ENCODE measurements at regions not wholly inside any gene's neighbourhood (a gene's known extent, or its start where the extent isn't known, plus 50 kb on each side); places are given as distances from the start of the nearest gene placed in this dataset.
"Not testable (repeated sequence)": the region's sequence is repeated elsewhere in the genome, so short reads cannot be mapped to it uniquely, and the experiment has no call there.

DNA sequence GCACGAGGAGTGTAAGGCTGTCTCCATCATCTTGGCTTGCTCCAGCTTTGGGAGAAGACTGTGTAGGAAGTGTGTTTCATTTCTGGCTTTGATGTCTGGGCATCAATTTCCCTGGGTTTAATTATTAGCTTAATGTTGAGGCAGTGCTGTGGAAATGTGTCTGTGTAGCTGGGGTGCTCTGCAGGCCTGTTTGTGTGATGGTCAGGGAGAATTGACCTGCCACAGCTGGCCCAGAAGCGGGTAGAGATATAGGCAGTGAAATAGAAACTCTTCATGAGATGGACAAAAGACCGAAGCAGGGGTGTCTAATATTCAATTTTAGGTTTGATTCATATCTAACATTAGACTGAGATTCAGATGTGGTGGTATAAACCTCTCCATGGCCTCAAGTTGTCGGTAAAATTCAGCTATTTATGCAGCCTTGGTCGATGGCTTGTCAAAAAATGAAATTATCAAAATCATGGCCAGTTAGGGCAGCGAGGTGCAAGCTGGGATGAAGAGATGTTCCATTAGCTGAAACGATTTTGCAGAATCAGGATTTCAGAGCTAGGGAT lies 95.3 kb upstream of the SNX9 start:
- H3K27ac ChIP-seq (ENCODE audit: low read length): no peak overlapping the region
- no peaks in the 10 kb centered on the region for H3K36me3 ChIP-seq (ENCODE audit: control insufficient read depth in 1 of 2, insufficient read depth in 2 of 2, low read length in 2 of 2)
- H3K9me3 ChIP-seq (ENCODE audit: control insufficient read depth in 1 of 2, low read length in 2 of 2): peaks cover 0 to 8% of the 10 kb centered on the region in 2 donors
- no peaks in the 10 kb centered on the region for H3K27me3 ChIP-seq (ENCODE audit: low read depth, low read length)
- no peak overlapping the region for H3K4me3 ChIP-seq (ENCODE audit: low read depth in 1 of 2, low read length in 2 of 2)
- H3K4me1 ChIP-seq (ENCODE audit: control insufficient read depth in 1 of 2, insufficient read depth in 2 of 2, low read length in 2 of 2): peaks cover 0 to 4% of the 10 kb centered on the region in 2 donors

DNA sequence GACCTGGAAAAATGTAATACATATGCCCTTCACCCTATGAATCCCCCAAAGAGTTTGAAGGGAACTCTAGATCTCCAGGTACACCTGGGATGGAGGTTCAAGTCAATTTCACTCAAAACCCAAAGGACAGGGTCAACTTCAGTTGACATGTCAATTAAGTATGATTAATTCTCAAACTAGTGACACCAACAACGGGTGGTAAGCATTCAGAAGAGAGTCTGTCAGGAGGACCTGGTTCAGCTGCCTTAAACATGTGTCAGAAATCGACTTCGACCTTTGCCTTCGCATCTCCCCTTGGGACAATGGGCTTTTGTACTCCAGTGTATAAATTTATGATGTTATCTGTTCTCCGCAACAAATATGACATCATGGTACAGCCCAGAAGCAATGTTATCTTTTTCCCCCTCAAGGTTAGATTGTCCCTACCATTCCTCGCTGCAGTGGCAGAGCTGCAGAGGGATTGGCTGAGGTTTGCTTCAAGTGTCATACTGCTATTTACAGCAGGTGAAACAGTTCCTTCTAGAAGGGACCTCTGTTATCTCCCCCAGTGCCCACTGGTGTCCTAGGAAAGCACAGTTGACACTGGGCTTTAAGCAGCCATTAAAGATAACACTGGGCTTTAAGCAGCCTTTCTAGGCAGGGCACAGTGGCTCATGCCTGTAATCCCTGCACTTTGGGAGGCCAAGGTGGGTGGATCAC lies 94.7 kb upstream of the SNX9 start:
- H3K4me3 ChIP-seq (ENCODE audit: low read depth in 1 of 2, low read length in 2 of 2): no peak overlapping the region
- H3K27me3 ChIP-seq (ENCODE audit: low read depth, low read length): no peaks in the 10 kb centered on the region
- H3K4me1 ChIP-seq (ENCODE audit: control insufficient read depth in 1 of 2, insufficient read depth in 2 of 2, low read length in 2 of 2): peaks cover 0 to 4% of the 10 kb centered on the region in 2 donors
- H3K27ac ChIP-seq (ENCODE audit: low read length): no peak overlapping the region
- H3K9me3 ChIP-seq (ENCODE audit: control insufficient read depth in 1 of 2, low read length in 2 of 2): peaks cover 0 to 8% of the 10 kb centered on the region in 2 donors
- no peaks in the 10 kb centered on the region for H3K36me3 ChIP-seq (ENCODE audit: control insufficient read depth in 1 of 2, insufficient read depth in 2 of 2, low read length in 2 of 2)

DNA sequence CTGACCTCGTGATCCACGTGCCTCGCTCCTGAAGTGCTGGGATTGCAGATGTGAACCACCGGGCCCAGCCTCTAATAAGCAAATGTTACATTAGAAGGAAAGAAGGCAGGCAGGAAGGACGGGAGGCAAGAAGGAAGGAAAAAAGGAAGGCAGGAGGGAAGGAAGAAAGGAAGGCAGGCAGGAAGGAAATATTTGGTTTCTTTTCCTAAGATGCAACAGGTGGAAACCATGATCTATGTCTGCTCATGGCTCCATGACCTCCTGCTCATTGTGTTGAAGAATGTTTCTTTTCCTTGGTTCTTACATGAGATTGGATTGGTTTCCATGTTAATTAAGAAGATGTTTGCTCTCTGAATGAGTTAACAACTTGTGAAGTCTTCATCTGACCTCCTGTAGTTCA lies 91.8 kb upstream of the SNX9 start:
- Histone ChIP-seq H3K4me1 (ENCODE audit: control insufficient read depth in 1 of 2, insufficient read depth in 2 of 2, low read length in 2 of 2) (peaks cover 0 to 4% of the 10 kb centered on the region in 2 donors), H3K27me3 (ENCODE audit: low read depth, low read length) (no peaks in the 10 kb centered on the region), H3K9me3 (ENCODE audit: control insufficient read depth in 1 of 2, low read length in 2 of 2) (no peaks in the 10 kb centered on the region), H3K36me3 (ENCODE audit: control insufficient read depth in 1 of 2, insufficient read depth in 2 of 2, low read length in 2 of 2) (no peaks in the 10 kb centered on the region), H3K27ac (ENCODE audit: low read length) (no peak overlapping the region), H3K4me3 (ENCODE audit: low read depth in 1 of 2, low read length in 2 of 2) (no peak overlapping the region)

DNA sequence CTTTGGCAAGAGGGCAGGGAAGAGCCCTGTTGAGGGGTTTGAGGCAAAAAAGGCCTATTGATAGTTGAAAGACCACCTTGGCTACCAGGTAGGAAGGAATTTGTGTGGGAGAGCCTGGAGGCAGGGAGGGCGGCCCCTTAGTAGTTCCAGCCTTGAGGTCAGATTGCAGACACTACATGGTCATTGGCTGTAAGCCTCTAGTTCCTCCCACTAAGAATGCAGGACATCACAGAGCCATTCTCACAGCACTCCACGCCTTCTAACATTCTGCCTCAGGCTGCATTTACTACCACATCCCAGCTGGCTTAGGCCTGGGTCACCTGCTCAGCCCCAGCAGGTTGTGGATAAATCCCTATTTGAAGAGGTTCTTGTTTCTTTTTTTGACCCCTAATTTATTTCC lies 91.0 kb upstream of the SNX9 start:
- Histone ChIP-seq H3K4me1 (ENCODE audit: control insufficient read depth in 1 of 2, insufficient read depth in 2 of 2, low read length in 2 of 2) (peaks cover 0 to 4% of the 10 kb centered on the region in 2 donors), H3K4me3 (ENCODE audit: low read depth in 1 of 2, low read length in 2 of 2) (no peak overlapping the region), H3K36me3 (ENCODE audit: control insufficient read depth in 1 of 2, insufficient read depth in 2 of 2, low read length in 2 of 2) (no peaks in the 10 kb centered on the region), H3K27ac (ENCODE audit: low read length) (no peak overlapping the region), H3K9me3 (ENCODE audit: control insufficient read depth in 1 of 2, low read length in 2 of 2) (no peaks in the 10 kb centered on the region), H3K27me3 (ENCODE audit: low read depth, low read length) (no peaks in the 10 kb centered on the region)

DNA sequence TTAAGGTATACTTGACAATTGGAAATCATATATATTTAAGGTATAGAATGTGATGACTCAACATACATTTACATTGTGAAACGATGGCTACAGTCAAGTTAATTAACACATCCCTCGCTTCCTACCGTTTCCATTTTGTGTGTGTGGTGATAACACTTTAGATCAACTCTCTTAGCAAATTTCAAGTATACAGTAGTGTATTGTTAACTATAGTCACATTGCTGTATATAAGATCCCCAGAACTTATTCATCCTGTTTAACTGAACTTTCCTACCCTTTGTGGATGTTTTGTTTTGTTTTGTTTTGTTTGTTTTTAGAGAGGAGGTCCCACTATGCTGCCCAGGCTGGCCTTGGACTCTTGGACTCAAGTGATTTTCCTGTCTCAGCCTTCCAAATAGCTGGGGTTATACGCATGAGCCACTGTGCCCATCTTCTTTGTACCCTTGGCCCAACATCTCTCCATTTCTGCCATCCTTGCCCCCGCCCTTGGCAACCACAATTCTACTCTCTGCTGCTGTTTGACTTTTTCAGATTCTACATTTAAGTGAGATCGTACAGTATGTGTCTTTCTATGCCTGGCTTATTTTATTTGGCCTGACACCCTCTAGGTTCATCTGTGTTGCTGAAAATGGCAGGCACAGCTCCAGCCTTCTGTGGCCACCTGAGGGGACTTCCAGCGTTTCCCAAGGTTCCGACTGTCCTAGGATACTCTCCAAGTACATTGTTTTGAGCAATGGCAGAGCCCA lies 90.5 kb upstream of the SNX9 start:
- Histone ChIP-seq H3K4me1 (ENCODE audit: control insufficient read depth in 1 of 2, insufficient read depth in 2 of 2, low read length in 2 of 2) (peaks cover 0 to 2% of the 10 kb centered on the region in 2 donors), H3K36me3 (ENCODE audit: control insufficient read depth in 1 of 2, insufficient read depth in 2 of 2, low read length in 2 of 2) (no peaks in the 10 kb centered on the region), H3K27ac (ENCODE audit: low read length) (no peak overlapping the region), H3K27me3 (ENCODE audit: low read depth, low read length) (no peaks in the 10 kb centered on the region), H3K4me3 (ENCODE audit: low read depth in 1 of 2, low read length in 2 of 2) (no peak overlapping the region), H3K9me3 (ENCODE audit: control insufficient read depth in 1 of 2, low read length in 2 of 2) (no peaks in the 10 kb centered on the region)

DNA sequence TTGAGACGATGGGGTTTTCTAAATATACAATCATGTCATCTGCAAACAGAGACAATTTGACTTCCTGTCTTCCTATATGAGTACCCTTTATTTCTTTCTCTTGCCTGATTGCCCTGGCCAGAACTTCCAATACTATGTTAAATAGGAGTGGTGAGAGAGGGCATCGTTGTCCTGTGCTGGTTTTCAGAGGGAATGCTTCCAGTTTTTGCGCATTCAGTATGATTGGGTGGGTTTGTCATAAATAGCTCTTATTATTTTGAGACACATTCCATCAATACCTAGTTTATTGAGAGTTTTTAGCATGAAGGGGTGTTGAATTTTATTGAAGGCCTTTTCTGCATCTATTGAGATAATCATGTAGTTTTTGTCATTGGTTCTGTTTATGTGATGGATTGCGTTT lies 86.5 kb upstream of the SNX9 start:
- H3K27me3 ChIP-seq (ENCODE audit: low read depth, low read length); H3K4me1 ChIP-seq (ENCODE audit: control insufficient read depth in 1 of 2, insufficient read depth in 2 of 2, low read length in 2 of 2); H3K27ac ChIP-seq (ENCODE audit: low read length); H3K9me3 ChIP-seq (ENCODE audit: control insufficient read depth in 1 of 2, low read length in 2 of 2); H3K4me3 ChIP-seq (ENCODE audit: low read depth in 1 of 2, low read length in 2 of 2); H3K36me3 ChIP-seq (ENCODE audit: control insufficient read depth in 1 of 2, insufficient read depth in 2 of 2, low read length in 2 of 2): not testable (repeated sequence)

DNA sequence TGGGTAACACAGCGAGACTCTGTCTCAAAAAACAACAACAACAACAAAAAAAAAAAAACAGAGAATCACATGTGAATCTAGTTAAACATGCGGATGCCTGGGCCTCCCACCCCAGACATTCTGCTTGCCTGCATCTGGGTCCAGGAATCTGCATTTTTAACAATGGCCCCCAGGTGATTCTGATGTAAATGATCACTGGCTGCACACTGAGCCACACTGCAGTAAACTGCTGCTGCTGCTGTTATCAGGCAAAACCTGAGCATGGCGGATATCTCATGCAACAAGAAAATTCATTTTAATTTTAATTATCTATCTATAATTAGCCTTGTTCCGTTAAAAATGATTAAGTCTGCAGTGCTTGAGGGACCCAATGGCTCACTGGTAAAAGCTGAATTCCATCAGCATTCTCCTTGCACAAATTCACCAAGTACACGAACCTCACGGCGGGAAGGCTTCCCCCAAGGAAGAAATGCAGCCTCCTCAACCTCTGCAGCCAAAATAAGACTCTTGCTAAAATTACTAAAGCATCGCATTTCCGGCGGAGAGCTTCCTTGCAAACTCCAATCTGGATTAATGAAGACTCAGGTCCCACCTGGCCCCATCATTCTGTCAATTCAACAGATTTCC lies 81.6 kb upstream of the SNX9 start:
- Histone ChIP-seq H3K9me3 (ENCODE audit: control insufficient read depth in 1 of 2, low read length in 2 of 2) (no peaks in the 10 kb centered on the region), H3K4me3 (ENCODE audit: low read depth in 1 of 2, low read length in 2 of 2) (no peak overlapping the region), H3K27ac (ENCODE audit: low read length) (no peak overlapping the region), H3K4me1 (ENCODE audit: control insufficient read depth in 1 of 2, insufficient read depth in 2 of 2, low read length in 2 of 2) (no peaks in the 10 kb centered on the region), H3K27me3 (ENCODE audit: low read depth, low read length) (no peaks in the 10 kb centered on the region), H3K36me3 (ENCODE audit: control insufficient read depth in 1 of 2, insufficient read depth in 2 of 2, low read length in 2 of 2) (no peaks in the 10 kb centered on the region)

DNA sequence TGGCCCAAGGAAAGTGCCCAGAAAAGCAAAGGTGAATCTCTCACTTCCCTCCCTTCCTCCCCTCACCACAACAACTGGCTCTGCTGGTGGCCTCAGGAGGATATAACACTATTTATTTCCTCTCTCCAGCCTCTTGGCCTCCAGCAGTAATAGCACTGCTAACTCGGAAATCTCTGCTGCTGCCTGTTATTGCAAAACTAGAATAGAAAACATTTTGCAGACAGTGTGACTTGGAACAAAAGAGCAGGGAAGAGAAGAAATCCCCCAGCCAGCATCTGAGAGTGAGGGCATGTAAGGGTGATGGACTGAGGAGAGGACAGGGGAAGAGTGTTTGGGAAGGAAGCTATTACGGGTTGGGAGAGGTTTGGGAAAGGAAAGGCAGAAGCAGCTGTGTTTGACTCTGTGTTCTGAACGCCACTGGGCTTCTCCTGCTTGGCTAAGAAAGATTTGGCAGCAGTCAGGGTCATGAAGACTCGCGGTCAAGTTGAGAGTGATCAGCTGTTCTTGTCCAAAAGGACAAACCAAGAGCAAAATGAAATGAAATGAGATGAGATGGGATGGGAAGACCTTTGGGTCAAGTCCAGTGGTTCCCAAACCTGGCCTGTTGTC lies 81.0 kb upstream of the SNX9 start:
- H3K9me3 ChIP-seq (ENCODE audit: control insufficient read depth in 1 of 2, low read length in 2 of 2): no peaks in the 10 kb centered on the region
- no peaks in the 10 kb centered on the region for H3K4me1 ChIP-seq (ENCODE audit: control insufficient read depth in 1 of 2, insufficient read depth in 2 of 2, low read length in 2 of 2)
- no peak overlapping the region for H3K4me3 ChIP-seq (ENCODE audit: low read depth in 1 of 2, low read length in 2 of 2)
- H3K27me3 ChIP-seq (ENCODE audit: low read depth, low read length): no peaks in the 10 kb centered on the region
- H3K36me3 ChIP-seq (ENCODE audit: control insufficient read depth in 1 of 2, insufficient read depth in 2 of 2, low read length in 2 of 2): no peaks in the 10 kb centered on the region
- no peak overlapping the region for H3K27ac ChIP-seq (ENCODE audit: low read length)

DNA sequence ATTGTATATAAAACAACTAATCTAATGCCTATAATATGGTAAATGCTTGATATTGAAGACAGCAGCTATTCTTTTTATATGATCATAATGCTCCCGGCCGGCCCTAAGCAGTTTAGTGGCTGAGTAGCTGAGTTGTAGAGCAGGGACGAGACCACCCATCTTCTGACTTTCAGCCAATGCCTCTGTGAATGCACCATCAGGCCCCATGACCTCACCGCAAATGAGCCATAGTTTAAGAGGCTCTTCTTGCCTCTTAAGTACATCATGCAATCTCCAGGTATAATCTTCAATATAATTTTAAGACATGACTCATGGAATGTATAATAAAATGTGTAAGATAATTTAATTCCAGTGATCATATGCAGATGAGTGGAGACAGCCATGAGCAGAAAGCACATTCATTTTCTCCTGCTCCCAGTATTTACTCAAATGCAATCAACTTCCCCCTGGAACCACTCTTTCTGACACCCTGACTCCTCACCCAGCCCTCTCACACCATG lies 78.9 kb upstream of the SNX9 start:
- Histone ChIP-seq H3K27me3 (ENCODE audit: low read depth, low read length) (no peaks in the 10 kb centered on the region), H3K4me1 (ENCODE audit: control insufficient read depth in 1 of 2, insufficient read depth in 2 of 2, low read length in 2 of 2) (no peaks in the 10 kb centered on the region), H3K27ac (ENCODE audit: low read length) (no peak overlapping the region), H3K4me3 (ENCODE audit: low read depth in 1 of 2, low read length in 2 of 2) (no peak overlapping the region), H3K9me3 (ENCODE audit: control insufficient read depth in 1 of 2, low read length in 2 of 2) (no peaks in the 10 kb centered on the region), H3K36me3 (ENCODE audit: control insufficient read depth in 1 of 2, insufficient read depth in 2 of 2, low read length in 2 of 2) (no peaks in the 10 kb centered on the region)

DNA sequence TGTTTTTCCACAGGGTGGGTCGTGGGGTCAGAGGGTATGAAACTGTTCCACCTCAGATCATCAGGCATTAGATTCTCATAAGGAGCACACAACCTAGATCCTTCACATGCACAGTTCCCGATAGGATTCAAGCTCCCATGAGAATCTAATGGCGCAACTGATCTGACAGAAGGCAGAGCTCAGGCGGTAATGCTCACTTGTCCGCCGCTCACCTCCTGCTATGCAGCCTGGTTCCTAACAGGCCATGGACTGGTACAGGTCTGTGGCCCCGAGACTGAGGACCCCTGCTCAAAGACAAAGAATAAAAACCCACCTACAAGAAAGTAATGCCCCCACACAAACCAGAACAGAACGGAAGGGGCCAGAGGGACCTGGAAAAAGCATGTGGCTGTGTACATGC lies 76.1 kb upstream of the SNX9 start:
- no peak overlapping the region for H3K27ac ChIP-seq (ENCODE audit: low read length)
- no peaks in the 10 kb centered on the region for H3K9me3 ChIP-seq (ENCODE audit: control insufficient read depth in 1 of 2, low read length in 2 of 2)
- H3K27me3 ChIP-seq (ENCODE audit: low read depth, low read length): no peaks in the 10 kb centered on the region
- H3K4me3 ChIP-seq (ENCODE audit: low read depth in 1 of 2, low read length in 2 of 2): no peak overlapping the region
- no peaks in the 10 kb centered on the region for H3K36me3 ChIP-seq (ENCODE audit: control insufficient read depth in 1 of 2, insufficient read depth in 2 of 2, low read length in 2 of 2)
- no peaks in the 10 kb centered on the region for H3K4me1 ChIP-seq (ENCODE audit: control insufficient read depth in 1 of 2, insufficient read depth in 2 of 2, low read length in 2 of 2)

DNA sequence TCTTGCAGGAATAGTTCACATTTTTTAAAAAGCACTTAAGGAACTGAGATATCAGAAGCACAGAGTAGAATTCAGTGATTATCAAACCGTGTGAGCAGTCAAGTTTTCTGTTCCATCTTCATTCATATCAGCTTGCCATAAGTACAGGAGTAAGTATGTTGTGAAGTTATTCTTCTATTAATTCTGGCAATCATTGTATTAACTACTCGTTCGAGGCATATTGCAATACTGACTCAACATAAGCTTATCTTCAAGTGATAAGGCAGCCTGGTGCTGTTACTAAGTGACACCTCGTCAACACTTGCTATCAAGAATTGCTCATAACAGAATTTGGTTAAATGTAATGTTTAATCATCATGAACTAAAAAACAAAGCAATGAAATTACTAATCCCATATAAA lies 75.7 kb upstream of the SNX9 start:
- no peaks in the 10 kb centered on the region for H3K27me3 ChIP-seq (ENCODE audit: low read depth, low read length)
- no peak overlapping the region for H3K4me3 ChIP-seq (ENCODE audit: low read depth in 1 of 2, low read length in 2 of 2)
- no peaks in the 10 kb centered on the region for H3K4me1 ChIP-seq (ENCODE audit: control insufficient read depth in 1 of 2, insufficient read depth in 2 of 2, low read length in 2 of 2)
- no peaks in the 10 kb centered on the region for H3K9me3 ChIP-seq (ENCODE audit: control insufficient read depth in 1 of 2, low read length in 2 of 2)
- H3K27ac ChIP-seq (ENCODE audit: low read length): no peak overlapping the region
- H3K36me3 ChIP-seq (ENCODE audit: control insufficient read depth in 1 of 2, insufficient read depth in 2 of 2, low read length in 2 of 2): no peaks in the 10 kb centered on the region
